Right lobe of liver (tissue), 6 donors: ENCODE measurements at regions not wholly inside any gene's neighbourhood (a gene's known extent, or its start where the extent isn't known, plus 50 kb on each side); places are given as distances from the start of the nearest gene placed in this dataset.
A peak's percentile ranks its signal among the peaks of the same experiment; 100 is the strongest.

Source experiments
- ATAC-seq, 4 donors: fragments of 200-7000 bp; cut with Tn5 transposase; one replicate each; pipeline ENCODE4 v1.9.1; 2020; ENCODE audit warnings: mild to moderate bottlenecking in 4 of 4, moderate library complexity in 4 of 4
- DNase-seq, 3 donors: peaks; one replicate each; pipeline ENCODE4 v3.0.0-alpha.2; 2020
- H3K27ac ChIP-seq, 3 donors: fragments of 200-600 bp; one replicate each; pipeline ENCODE4 v1.8.0; 2022
- H3K27me3 ChIP-seq, 2 donors: fragments of 200-600 bp; one replicate each; pipeline ENCODE4 v1.8.0; 2022
- H3K36me3 ChIP-seq, 4 donors: fragments of 200-600 bp; sonication (generic) in 1 of 4; one replicate each; pipeline versions ENCODE4 v1.5.1 to v1.8.0; 2017 to 2022; ENCODE audit warnings: control low read depth in 1 of 4
- H3K4me1 ChIP-seq, 4 donors: fragments of 200-600 bp; sonication (generic) in 1 of 4; one replicate each; pipeline versions ENCODE4 v1.5.1 to v1.8.0; 2017 to 2022; ENCODE audit warnings: control low read depth in 1 of 4
- H3K4me3 ChIP-seq, 3 donors: fragments of 200-600 bp; one replicate each; pipeline ENCODE4 v1.8.0; 2022
- H3K9me3 ChIP-seq, 4 donors: fragments of 200-600 bp; sonication (generic) in 1 of 4; one replicate each; pipeline versions ENCODE4 v1.5.1 to v1.8.0; 2017 to 2022; ENCODE audit warnings: control low read depth in 1 of 4
- POLR2A ChIP-seq: fragments of 450-650 bp; IDR thresholded peaks from one replicate; pipeline ENCODE4 v1.6.1; 2017; ENCODE audit warnings: antibody characterized with exemption, mild to moderate bottlenecking
- WGBS: methylation state at CpG from one replicate; pipeline ENCODE4 v1.1.6; 2018; ENCODE audit warnings: low coverage, low lambda C conversion rate; ENCODE audit not compliant: insufficient coverage; ENCODE audit errors: missing lambda C conversion rate; 5-methylcytosine and 5-hydroxymethylcytosine counted together
- intact Hi-C, 2 donors: fragments of 100-400 bp; cut with DNase I; formaldehyde crosslinking; loops; one replicate each; pipeline versions ENCODE4 v1.11.2 to v1.14.1; 2022
- TF ChIP-seq, protein P1 (sequence below), 4 donors: fragments of 200-600 bp in 3 of 4; fragments of 450-650 bp in 1 of 4; IDR thresholded peaks; one replicate each; pipeline versions ENCODE4 v1.5.1 to v1.8.0; 2016 to 2022; ENCODE audit warnings: antibody characterized with exemption in 4 of 4, mild to moderate bottlenecking in 2 of 4
- donor health status: DM: no; HTN: yes; CAD: no.
- donor health status: DM: no; HTN: no; CAD: no.
- donor health status: DM: no; HTN: no; CAD: no.
- donor health status: DM: no; HTN: yes; CAD: no.
- donor health status: DM: no; HTN: yes; CAD: no.

DNA sequence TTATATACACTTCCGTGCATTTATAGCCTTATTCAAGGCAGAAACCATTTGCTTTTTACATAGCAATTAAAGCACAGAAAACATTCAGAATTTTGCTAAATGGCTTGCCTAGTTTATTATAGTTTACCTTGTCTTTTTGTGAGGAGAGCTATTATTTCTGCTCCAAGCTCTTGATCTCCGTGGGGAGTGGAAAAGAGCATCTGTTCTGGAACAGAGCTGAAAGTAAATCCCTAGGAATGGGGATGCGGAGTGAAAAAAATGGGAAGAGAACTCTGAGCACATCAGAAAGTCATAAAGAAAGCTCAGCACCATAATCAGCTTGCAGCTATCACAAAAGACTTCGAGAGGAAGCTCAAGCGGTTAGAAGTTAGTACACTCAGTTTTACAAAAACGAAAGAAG lies 1006.7 kb downstream of the ROBO2 start:
- ATAC-seq (no peak), DNase-seq (no peak)
- no peak overlapping the region for H3K27ac ChIP-seq
- no peak overlapping the region for H3K4me3 ChIP-seq
- H3K9me3 ChIP-seq: no peaks in the 10 kb centered on the region
- TF ChIP-seq POLR2A: no peak
- TF ChIP-seq, protein P1, sequence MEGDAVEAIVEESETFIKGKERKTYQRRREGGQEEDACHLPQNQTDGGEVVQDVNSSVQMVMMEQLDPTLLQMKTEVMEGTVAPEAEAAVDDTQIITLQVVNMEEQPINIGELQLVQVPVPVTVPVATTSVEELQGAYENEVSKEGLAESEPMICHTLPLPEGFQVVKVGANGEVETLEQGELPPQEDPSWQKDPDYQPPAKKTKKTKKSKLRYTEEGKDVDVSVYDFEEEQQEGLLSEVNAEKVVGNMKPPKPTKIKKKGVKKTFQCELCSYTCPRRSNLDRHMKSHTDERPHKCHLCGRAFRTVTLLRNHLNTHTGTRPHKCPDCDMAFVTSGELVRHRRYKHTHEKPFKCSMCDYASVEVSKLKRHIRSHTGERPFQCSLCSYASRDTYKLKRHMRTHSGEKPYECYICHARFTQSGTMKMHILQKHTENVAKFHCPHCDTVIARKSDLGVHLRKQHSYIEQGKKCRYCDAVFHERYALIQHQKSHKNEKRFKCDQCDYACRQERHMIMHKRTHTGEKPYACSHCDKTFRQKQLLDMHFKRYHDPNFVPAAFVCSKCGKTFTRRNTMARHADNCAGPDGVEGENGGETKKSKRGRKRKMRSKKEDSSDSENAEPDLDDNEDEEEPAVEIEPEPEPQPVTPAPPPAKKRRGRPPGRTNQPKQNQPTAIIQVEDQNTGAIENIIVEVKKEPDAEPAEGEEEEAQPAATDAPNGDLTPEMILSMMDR (IDR thresholded peaks at IDR 0.05): no peak
- 76% methylated on average over 6 of the region's 6 CpGs for WGBS
- H3K4me1 ChIP-seq: no peaks in the 10 kb centered on the region
- intact Hi-C loops: no loop called here
- H3K27me3 ChIP-seq: no peaks in the 10 kb centered on the region
- no peaks in the 10 kb centered on the region for H3K36me3 ChIP-seq

DNA sequence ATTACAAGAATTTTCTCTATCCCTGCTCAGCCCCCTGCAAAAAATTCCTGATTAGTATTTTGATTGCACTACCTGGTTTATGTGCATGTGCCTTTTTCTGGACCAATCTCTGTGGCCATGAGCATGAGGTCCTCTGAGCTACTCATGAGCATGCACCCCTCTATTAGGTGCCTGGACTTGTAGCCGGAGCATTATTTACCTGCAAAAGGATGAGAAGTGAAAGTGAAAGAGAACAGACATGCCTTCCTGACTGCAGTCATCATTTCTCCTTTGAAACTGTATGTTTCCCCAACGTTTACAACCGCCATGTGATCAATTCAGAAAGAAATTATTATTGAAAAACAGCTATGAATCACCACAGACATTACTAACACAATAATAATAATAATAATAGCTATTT lies 1008.8 kb downstream of the ROBO2 start:
- WGBS: 19% methylated on average over 3 of the region's 3 CpGs
- no peaks in the 10 kb centered on the region for H3K27me3 ChIP-seq
- no peak overlapping the region for H3K27ac ChIP-seq
- ATAC-seq (peak; percentile 81 to 91 (median 82)), DNase-seq (no peak)
- TF ChIP-seq, protein P1 (IDR thresholded peaks at IDR 0.05): no peak
- no peak for TF ChIP-seq POLR2A
- no peaks in the 10 kb centered on the region for H3K4me1 ChIP-seq
- intact Hi-C loops: no loop called here
- no peaks in the 10 kb centered on the region for H3K9me3 ChIP-seq
- H3K36me3 ChIP-seq: no peaks in the 10 kb centered on the region
- H3K4me3 ChIP-seq: peak overlapping the region in 2 of 3 donors; percentile 13 to 30

DNA sequence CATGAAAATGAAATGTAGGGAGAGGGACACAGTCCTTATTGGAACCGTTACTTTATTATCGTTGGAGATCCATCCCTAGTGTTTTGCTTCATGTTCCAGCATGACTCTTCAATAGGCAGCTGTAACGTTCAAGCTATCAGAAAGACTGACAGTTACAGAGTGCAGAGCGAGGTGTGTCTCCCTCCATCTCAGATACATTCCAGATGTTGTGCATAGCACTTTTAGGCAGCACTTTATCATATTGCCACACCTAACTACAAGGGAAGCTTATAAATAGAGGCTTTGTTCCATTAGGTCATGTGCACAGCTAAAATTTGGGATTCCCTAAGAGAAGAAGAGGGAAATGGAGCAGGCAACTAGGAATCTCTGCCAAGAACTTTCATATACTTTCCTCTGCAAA lies 1009.6 kb downstream of the ROBO2 start:
- DNase-seq (no peak), ATAC-seq (no peak)
- Histone ChIP-seq H3K27ac (no peak overlapping the region), H3K4me3 (no peak overlapping the region), H3K27me3 (no peaks in the 10 kb centered on the region), H3K9me3 (no peaks in the 10 kb centered on the region), H3K36me3 (no peaks in the 10 kb centered on the region), H3K4me1 (no peaks in the 10 kb centered on the region)
- no peak for TF ChIP-seq POLR2A
- TF ChIP-seq, protein P1 (IDR thresholded peaks at IDR 0.05): no peak
- WGBS: no CpG with 5 or more reads among the region's 4 CpGs
- intact Hi-C loops: no loop called here

DNA sequence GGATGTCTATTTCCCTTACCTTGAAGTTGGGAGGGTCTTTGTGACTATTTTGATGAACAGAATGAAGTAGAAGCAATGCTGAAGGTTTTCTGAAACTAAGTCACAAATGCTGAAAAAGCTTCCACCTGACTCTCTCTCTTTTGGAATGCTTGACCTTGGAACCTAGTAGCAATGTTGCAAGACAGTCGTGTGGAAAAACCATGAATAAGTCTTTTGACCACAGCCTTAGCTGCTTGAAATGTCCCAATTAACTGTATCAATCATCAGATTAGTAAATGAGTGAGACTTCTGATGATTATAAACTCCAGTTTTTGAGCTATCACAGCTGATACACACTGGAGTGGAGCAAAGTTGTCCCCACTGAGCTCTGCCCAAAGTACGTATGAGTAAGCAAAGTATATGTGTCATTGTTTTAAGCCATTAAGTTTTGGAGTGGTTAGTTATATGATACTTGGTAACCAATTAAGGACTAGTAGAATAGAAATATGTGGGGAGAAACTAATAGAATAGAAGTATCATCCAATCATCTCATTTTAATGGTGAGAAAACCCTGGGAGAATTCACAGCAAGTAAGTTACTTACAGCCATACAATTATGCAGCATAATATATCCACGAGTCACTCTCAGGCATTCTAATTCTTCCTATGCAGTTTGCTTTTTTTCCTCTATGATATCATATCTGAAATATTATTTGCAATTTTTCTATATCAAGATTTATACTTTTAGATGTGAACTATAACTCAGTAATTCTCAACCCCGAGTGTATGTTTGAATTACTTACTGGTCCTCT lies 1010.6 kb downstream of the ROBO2 start:
- DNase-seq: no peak
- Histone ChIP-seq H3K9me3 (no peaks in the 10 kb centered on the region), H3K27me3 (no peaks in the 10 kb centered on the region), H3K4me3 (no peak overlapping the region), H3K27ac (no peak overlapping the region), H3K36me3 (no peaks in the 10 kb centered on the region), H3K4me1 (no peaks in the 10 kb centered on the region)
- TF ChIP-seq, protein P1 (IDR thresholded peaks at IDR 0.05): no peak
- TF ChIP-seq POLR2A: no peak
- intact Hi-C loops: no loop called here
- ATAC-seq: no peak
- 62% methylated on average over 4 of the region's 4 CpGs for WGBS
